WTC11 (cell line): ENCODE measurements at regions not wholly inside any gene's neighbourhood (a gene's known extent, or its start where the extent isn't known, plus 50 kb on each side); places are given as distances from the start of the nearest gene placed in this dataset.

Experiments used
- ATAC-seq: fragments of 200-7000 bp; cut with Tn5 transposase; 2 replicates; pipeline ENCODE4 v1.10.0; 2021; ENCODE audit warnings: mild to moderate bottlenecking, moderate library complexity
- CTCF ChIA-PET: fragments of 300-600 bp; sonication (Branson Sonifier 250); formaldehyde crosslinking; loops from one replicate; lab custom pipeline; 2021; ENCODE audit warnings: antibody characterized with exemption; lab: Charles Lee
- POLR2A ChIA-PET: fragments of 350-600 bp; sonication (Branson Sonifier 250); formaldehyde crosslinking; loops from one replicate; lab custom pipeline; 2021; ENCODE audit warnings: antibody characterized with exemption; lab: Charles Lee
- DNase-seq: peaks from one replicate; pipeline ENCODE4 v3.0.0; 2021; ENCODE audit warnings: low spot score
- H3K27ac Mint-ChIP-seq: 2 replicates; pipeline ENCODE4 v1.8.0; 2021; ENCODE audit warnings: mixed read lengths
- H3K27me3 Mint-ChIP-seq: 2 replicates; pipeline ENCODE4 v1.8.0; 2021; ENCODE audit warnings: low read depth, mild to moderate bottlenecking, moderate library complexity, mixed read lengths
- H3K36me3 Mint-ChIP-seq: 2 replicates; pipeline ENCODE4 v1.8.0; 2021; ENCODE audit warnings: mixed read lengths
- H3K4me1 Mint-ChIP-seq: 2 replicates; pipeline ENCODE4 v1.8.0; 2022; ENCODE audit warnings: mixed read lengths
- H3K4me3 Mint-ChIP-seq: 2 replicates; pipeline ENCODE4 v1.8.0; 2021; ENCODE audit warnings: mild to moderate bottlenecking, moderate library complexity, mixed read lengths
- H3K9me3 Mint-ChIP-seq: 2 replicates; pipeline ENCODE4 v1.8.0; 2021; ENCODE audit warnings: mixed read lengths
- AFF4 ChIP-seq: sonication (generic); formaldehyde crosslinking; IDR thresholded peaks from 2 replicates; pipeline ENCODE4 v1.8.1; 2023; ENCODE audit warnings: mild to moderate bottlenecking, missing genetic modification reagents, borderline replicate concordance
- ATF1 ChIP-seq: sonication (generic); formaldehyde crosslinking; IDR thresholded peaks from 2 replicates; pipeline ENCODE4 v1.8.1; 2023; ENCODE audit warnings: mild to moderate bottlenecking, moderate library complexity, missing genetic modification reagents
- CDX4 ChIP-seq: fragments of 250-450 bp; sonication (Bioruptor Pico); IDR thresholded peaks from 2 replicates; pipeline ENCODE4 v1.9.0; 2021; ENCODE audit warnings: moderate library complexity, mild to moderate bottlenecking, inconsistent platforms, borderline replicate concordance
- CTCF ChIP-seq: fragments of 200-600 bp; IDR thresholded peaks from 2 replicates; pipeline ENCODE4 v1.8.0; 2022; ENCODE audit warnings: antibody characterized with exemption
- FOXP1 ChIP-seq: sonication (generic); formaldehyde crosslinking; IDR thresholded peaks from 2 replicates; pipeline ENCODE4 v1.8.0; 2022; ENCODE audit warnings: missing genetic modification reagents, mild to moderate bottlenecking, moderate library complexity, borderline replicate concordance
- HMGXB4 ChIP-seq: sonication (generic); formaldehyde crosslinking; IDR thresholded peaks from 2 replicates; pipeline ENCODE4 v1.8.1; 2023; ENCODE audit warnings: mild to moderate bottlenecking, moderate library complexity, missing genetic modification reagents
- IRF1 ChIP-seq: sonication (generic); formaldehyde crosslinking; IDR thresholded peaks from 2 replicates; pipeline ENCODE4 v1.8.0; 2023; ENCODE audit warnings: missing genetic modification reagents
- NFYB ChIP-seq: sonication (generic); formaldehyde crosslinking; conservative IDR thresholded peaks from 2 replicates; pipeline ENCODE4 v1.8.0; 2022; ENCODE audit warnings: low read depth, missing genetic modification reagents
- NR1H2 ChIP-seq: sonication (generic); formaldehyde crosslinking; IDR thresholded peaks from 2 replicates; pipeline ENCODE4 v1.9.0; 2021; ENCODE audit warnings: mild to moderate bottlenecking, moderate library complexity, missing genetic modification reagents
- PREB ChIP-seq: sonication (generic); formaldehyde crosslinking; IDR thresholded peaks from 2 replicates; pipeline ENCODE4 v1.8.1; 2022; ENCODE audit warnings: mild to moderate bottlenecking, missing genetic modification reagents, moderate library complexity, borderline replicate concordance
- ZNF219 ChIP-seq: sonication (generic); formaldehyde crosslinking; IDR thresholded peaks from 2 replicates; pipeline ENCODE4 v1.8.0; 2023; ENCODE audit warnings: missing genetic modification reagents, mild to moderate bottlenecking, borderline replicate concordance
- ZNF532 ChIP-seq: fragments of 250-450 bp; sonication (Bioruptor Pico); IDR thresholded peaks from 2 replicates; pipeline ENCODE4 v1.9.0; 2021; ENCODE audit warnings: mild to moderate bottlenecking, borderline replicate concordance

GRCh38 chr1:220342853-220343252 lies 70.6 kb upstream of the RAB3GAP2 start:
- Mint-ChIP-seq H3K4me1 (peaks cover 44% of the 10 kb centered on the region), H3K27me3 (peaks cover 3% of the 10 kb centered on the region; the same call in 1 of the 2 replicates), H3K9me3 (0 out of 2 replicates have a peak, but pooled peaks cover 4% of the 10 kb centered on the region), H3K36me3 (no peaks in the 10 kb centered on the region; the same call in 1 of the 2 replicates), H3K4me3 (no peak overlapping the region), H3K27ac (no peak overlapping the region)
- TF ChIP-seq AFF4 (CRISPR knock-in tag) (no peak), ATF1 (CRISPR knock-in tag) (no peak), CTCF (no peak), CDX4 (no peak), ZNF532 (CRISPR knock-in tag) (no peak), HMGXB4 (CRISPR knock-in tag) (no peak), NFYB (CRISPR knock-in tag) (no peak), FOXP1 (CRISPR knock-in tag) (no peak), PREB (CRISPR knock-in tag) (no peak), IRF1 (no peak), NR1H2 (CRISPR knock-in tag) (no peak), ZNF219 (CRISPR knock-in tag) (no peak)
- CTCF ChIA-PET = interaction anchor here (1.2 kb wide), 1 partner anchor 9 kb away, joined by 3 read pairs; no protein-coding TSS in a partner anchor
- DNase-seq (no peak), ATAC-seq (no peak)
- POLR2A ChIA-PET = no interaction called here
